CD4-positive, alpha-beta T cell treated with Interleukin-1 beta for 1 hour (primary cell): ENCODE measurements at regions not wholly inside any gene's neighbourhood (a gene's known extent, or its start where the extent isn't known, plus 50 kb on each side); places are given as distances from the start of the nearest gene placed in this dataset.
"Not testable (repeated sequence)": the region's sequence is repeated elsewhere in the genome, so short reads cannot be mapped to it uniquely, and the experiment has no call there.

Experiments
- DNase-seq, 2 donors: peaks; one replicate each; pipeline ENCODE4 v3.0.0-alpha.2; 2020 to 2022

- no peak for DNase-seq
Observed at GRCh38 chr5:56685503-56686217, 129.7 kb upstream of the MAP3K1 start.

- DNase-seq, result no peak
Observed at GRCh38 chr5:56684159-56684558, 131.2 kb upstream of the MAP3K1 start.

- no peak for DNase-seq
Observed at GRCh38 chr5:56683733-56684132, 131.6 kb upstream of the MAP3K1 start.

GRCh38 chr5:56683281-56683680, 132.1 kb upstream of the MAP3K1 start:
- no peak for DNase-seq

GRCh38 chr5:56681346-56681745, 134.0 kb upstream of the MAP3K1 start:
- no peak for DNase-seq

GRCh38 chr5:56680731-56681130, 134.6 kb upstream of the MAP3K1 start:
- DNase-seq, result no peak

- no peak for DNase-seq
Observed at GRCh38 chr5:56677690-56678305, 137.6 kb upstream of the MAP3K1 start.

GRCh38 chr5:56676091-56676768, 139.1 kb upstream of the MAP3K1 start:
- no peak for DNase-seq

GRCh38 chr5:56674441-56674840, 140.9 kb upstream of the MAP3K1 start:
- no peak for DNase-seq

GRCh38 chr5:56673171-56673570, 142.2 kb upstream of the MAP3K1 start:
- DNase-seq, result peak in 1 of 2 donors; percentile 39

GRCh38 chr5:56671571-56671970, 143.8 kb upstream of the MAP3K1 start:
- DNase-seq, result no peak

GRCh38 chr5:56670916-56671315, 144.4 kb upstream of the MAP3K1 start:
- no peak for DNase-seq

- peak; percentile 43 to 80 for DNase-seq
Observed at GRCh38 chr5:56669534-56670483, 145.5 kb upstream of the MAP3K1 start.

- DNase-seq, result no peak
Observed at GRCh38 chr5:56668996-56669395, 146.4 kb upstream of the MAP3K1 start.

GRCh38 chr5:56667692-56668091, 147.7 kb upstream of the MAP3K1 start:
- DNase-seq, result no peak

GRCh38 chr5:56666901-56667300, 148.4 kb upstream of the MAP3K1 start:
- no peak for DNase-seq

- DNase-seq, result not testable (repeated sequence)
Observed at GRCh38 chr5:56665117-56665516, 150.2 kb upstream of the MAP3K1 start.

- no peak for DNase-seq
Observed at GRCh38 chr5:56664025-56664424, 151.3 kb upstream of the MAP3K1 start.

GRCh38 chr5:56663523-56663922, 151.8 kb upstream of the MAP3K1 start:
- no peak for DNase-seq

GRCh38 chr5:56662893-56663292, 152.5 kb upstream of the MAP3K1 start:
- no peak for DNase-seq

GRCh38 chr5:56659971-56660370, 155.4 kb upstream of the MAP3K1 start:
- DNase-seq, result no peak

- no peak for DNase-seq
Observed at GRCh38 chr5:56658972-56659371, 156.4 kb upstream of the MAP3K1 start.
